Hepatocyte (in vitro differentiated cells): ENCODE measurements at regions not wholly inside any gene's neighbourhood (a gene's known extent, or its start where the extent isn't known, plus 50 kb on each side); places are given as distances from the start of the nearest gene placed in this dataset.

Experiments
- CTCF ChIP-seq: fragments of 200-600 bp; sonication (generic); IDR thresholded peaks from 2 replicates; pipeline ENCODE4 v1.5.1; 2016; ENCODE audit warnings: antibody characterized with exemption, mild to moderate bottlenecking; ENCODE audit not compliant: poor library complexity
- EZH2 ChIP-seq: fragments of 200-600 bp; sonication (generic); IDR thresholded peaks from 2 replicates; pipeline ENCODE4 v1.6.1; 2016; ENCODE audit warnings: antibody characterized with exemption, mild to moderate bottlenecking, borderline replicate concordance

- TF ChIP-seq CTCF (no peak), EZH2 (no peak)
These were observed 249.0 kb downstream of the LPIN1 start for GRCh38 chr2:11995456-11995855.
